Fibroblast of skin of right biceps (primary cell): ENCODE measurements at regions not wholly inside any gene's neighbourhood (a gene's known extent, or its start where the extent isn't known, plus 50 kb on each side); places are given as distances from the start of the nearest gene placed in this dataset.
"Not testable (repeated sequence)": the region's sequence is repeated elsewhere in the genome, so short reads cannot be mapped to it uniquely, and the experiment has no call there.

Experiments used
- DNase-seq: peaks from one replicate; pipeline ENCODE4 v3.0.0-alpha.2; 2013

DNA sequence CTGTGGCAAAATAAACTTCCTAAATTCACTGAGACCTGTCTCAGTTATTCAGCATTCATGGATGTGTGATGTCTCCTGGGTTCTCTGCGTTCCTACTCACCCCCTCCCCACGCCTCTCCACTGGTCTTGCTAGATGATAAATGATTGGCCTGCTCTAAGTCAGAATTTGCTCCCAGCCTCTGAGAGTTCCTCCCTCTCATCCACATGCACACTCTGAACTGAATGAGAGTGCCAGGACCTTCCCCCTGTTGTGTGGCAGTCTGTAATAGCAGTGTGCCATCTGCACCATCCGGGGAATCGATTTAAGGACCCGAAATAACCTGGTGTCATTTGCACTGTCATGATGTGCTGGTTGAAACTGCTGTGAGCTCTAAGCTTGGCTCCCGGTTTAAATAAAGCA is 135.8 kb upstream of the AFDN start:
- no peak for DNase-seq

DNA sequence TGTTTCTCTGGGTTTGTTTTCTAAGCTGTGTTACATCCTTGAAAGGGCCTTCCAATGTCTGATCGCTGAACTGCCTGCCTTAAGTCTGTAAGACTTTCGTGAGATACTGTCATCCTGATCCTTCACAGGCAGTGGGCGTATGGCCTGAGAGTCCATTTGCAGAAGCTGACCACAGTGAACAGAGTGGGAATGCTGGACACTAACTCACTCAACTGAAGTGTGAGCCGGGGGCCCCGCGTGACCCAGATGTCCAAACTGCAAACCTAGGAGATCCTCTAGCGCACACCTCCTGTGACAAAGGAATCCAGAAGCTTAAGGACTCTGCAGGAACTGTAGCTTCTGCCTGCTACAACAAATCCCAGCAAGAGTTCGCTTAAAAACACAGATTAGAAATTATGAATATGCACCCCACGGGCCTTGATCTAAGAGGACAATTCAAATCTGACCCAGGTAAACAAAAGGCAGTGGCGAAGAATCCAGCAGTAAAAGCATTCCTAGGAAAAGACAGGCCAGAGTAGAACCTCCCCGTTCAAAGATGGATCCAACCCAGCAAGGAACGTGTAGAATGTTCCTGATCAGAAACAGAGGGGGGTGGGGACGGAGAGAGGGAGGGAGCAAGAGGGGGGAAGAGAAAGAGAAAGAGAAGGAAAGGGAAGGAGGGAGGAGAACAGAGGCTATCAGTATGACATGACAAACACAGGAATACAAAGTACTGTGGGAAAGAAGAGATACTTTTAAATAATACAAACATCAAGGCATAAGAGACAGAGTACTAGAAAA is 135.0 kb upstream of the AFDN start:
- no peak for DNase-seq

- DNase-seq = not testable (repeated sequence)
Measured at GRCh38 chr6:167693478-167693877, 133.2 kb upstream of the AFDN start.

DNA sequence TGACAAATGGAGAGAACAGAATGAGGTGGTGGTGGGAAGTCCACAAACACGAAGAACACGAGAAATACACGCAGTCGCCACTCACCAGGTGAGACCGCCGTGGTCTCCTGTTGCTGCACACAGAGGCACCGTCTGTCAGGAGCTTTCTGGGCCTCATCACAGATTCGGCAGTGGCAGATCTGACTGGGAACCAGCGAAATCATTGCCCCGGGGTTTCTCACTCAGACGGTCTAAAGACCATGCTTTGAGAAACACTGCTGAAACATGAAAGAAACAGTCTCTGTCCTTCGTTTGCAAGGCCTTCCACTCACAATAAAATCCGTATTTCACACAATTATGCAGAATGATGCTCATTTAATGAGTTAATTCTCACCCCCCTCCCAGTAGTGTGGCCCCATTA is 130.9 kb upstream of the AFDN start:
- no peak for DNase-seq

DNA sequence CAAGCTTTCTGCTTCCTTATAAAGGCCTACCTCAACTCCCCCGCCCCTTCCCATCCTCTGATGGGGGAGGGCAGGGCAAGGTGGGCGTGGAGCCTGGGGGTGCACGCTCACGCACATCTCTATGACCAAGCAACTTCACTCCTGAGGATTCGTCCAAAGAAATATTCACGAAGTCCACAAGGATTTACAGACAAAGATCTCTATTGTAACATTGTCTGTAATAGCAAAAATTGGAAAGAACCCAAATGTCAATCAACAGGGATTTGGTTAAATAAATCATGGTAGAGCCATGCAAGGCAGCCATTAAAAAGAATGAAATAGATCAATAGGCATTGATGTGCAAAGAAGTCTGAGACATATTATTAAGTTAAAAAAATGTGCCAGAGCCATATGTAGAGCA is 130.4 kb upstream of the AFDN start:
- no peak for DNase-seq

DNA sequence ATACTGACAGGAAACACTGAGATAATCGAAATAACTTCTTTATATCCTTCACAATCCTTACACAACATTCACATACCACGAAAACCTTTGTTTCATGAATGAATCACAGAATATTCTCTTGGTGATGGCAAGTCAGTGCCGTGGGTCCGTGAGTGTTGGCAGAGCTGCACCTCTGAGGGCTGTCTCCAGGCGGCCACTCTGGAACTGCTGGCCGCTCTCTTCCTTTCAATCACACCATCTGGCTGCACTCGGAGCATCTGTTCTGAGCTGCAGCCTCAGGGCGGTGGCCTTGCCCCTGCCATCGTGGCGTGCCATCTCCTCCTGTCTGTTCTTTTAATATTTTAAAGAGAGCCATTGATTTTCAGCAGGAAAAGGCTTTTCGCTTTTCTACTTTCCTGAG is 129.4 kb upstream of the AFDN start:
- peak; percentile 19 for DNase-seq

DNA sequence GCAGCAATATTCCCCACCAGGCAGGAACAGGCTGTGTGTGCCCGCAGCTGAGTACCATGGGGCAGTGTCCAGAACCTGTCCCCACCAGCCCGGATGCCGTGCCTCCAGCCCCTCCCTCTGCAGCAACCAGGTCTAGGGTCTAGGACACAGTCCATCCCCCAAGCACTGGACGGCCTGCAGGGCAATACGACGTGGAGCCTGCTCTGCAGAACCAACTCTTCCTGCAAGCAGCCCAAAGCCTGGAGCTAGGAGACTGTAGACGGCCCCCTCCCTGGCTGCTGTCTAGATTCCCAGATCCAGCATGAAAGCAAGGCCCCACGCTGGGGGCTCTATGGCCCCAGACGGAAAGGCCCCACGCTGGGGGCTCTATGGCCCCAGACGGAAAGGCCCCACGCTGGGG is 128.2 kb upstream of the AFDN start:
- no peak for DNase-seq

DNA sequence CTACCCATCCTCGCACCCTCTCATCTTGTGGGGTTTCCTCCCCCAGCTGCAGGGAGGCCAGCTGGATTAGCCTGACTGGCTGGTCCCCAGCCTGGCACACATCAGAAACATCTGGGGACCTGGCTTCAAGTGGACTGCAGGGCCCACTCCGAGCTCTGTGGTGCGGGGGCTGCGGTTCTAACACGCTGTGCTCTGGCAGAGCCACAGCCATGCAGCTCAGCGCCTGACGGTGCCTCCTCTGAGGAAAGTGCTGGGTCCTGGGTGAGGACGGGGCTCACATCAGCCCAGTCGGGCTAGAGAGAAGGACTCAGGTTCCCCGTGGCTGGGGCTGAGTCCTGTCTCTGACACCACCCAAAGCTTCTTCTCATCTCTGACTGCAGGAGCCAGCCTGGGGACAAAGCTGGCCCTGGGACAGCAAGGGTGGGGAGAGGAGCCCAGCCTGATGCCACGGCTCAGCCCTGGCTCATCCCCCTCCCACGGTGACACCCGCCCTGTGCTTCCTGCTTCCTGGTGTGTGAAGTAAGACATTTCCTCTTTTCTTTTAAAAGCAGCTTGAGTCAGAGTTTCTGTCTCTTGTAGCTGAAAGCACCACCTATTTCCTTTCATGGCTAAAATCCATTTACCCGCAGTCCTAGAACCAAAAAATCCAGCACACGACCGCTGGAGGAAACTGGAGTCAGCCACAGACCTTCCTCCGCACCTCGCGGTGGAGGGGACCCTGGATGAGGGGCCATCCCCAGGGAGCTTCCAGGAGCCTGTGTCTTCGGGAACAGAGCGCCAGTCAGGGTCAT is 127.4 kb upstream of the AFDN start:
- peak; percentile 57 for DNase-seq

DNA sequence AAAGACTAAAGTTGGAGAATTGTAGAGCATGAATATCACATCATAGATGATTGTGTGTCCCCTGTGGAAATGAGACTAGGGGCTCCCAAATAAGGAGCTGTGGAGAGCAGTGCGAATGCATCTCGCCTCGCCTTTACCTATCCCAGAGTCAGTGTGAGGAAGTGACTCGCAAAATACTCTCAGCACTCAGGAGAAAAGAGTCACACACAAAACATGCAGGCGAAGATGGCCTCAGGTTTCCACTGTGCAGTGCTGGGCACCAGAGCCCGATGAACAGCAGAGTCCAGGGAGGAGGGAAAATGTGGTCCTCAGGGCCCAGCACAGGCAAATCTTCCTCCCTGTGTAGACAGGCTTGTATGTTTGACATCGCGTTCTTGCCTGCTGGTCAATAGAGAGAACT is 126.5 kb upstream of the AFDN start:
- peak; percentile 23 for DNase-seq

GRCh38 chr6:167701010-167701409 is 125.7 kb upstream of the AFDN start:
- DNase-seq = no peak

- DNase-seq = no peak
Measured at GRCh38 chr6:167702241-167702827, 124.4 kb upstream of the AFDN start.

- DNase-seq = no peak
Measured at GRCh38 chr6:167703347-167703746, 123.4 kb upstream of the AFDN start.

GRCh38 chr6:167703781-167704180 is 122.9 kb upstream of the AFDN start:
- no peak for DNase-seq

- no peak for DNase-seq
Measured at GRCh38 chr6:167704396-167704901, 122.3 kb upstream of the AFDN start.

GRCh38 chr6:167705211-167705750 is 121.4 kb upstream of the AFDN start:
- no peak for DNase-seq

- no peak for DNase-seq
Measured at GRCh38 chr6:167706313-167707109, 120.2 kb upstream of the AFDN start.

DNA sequence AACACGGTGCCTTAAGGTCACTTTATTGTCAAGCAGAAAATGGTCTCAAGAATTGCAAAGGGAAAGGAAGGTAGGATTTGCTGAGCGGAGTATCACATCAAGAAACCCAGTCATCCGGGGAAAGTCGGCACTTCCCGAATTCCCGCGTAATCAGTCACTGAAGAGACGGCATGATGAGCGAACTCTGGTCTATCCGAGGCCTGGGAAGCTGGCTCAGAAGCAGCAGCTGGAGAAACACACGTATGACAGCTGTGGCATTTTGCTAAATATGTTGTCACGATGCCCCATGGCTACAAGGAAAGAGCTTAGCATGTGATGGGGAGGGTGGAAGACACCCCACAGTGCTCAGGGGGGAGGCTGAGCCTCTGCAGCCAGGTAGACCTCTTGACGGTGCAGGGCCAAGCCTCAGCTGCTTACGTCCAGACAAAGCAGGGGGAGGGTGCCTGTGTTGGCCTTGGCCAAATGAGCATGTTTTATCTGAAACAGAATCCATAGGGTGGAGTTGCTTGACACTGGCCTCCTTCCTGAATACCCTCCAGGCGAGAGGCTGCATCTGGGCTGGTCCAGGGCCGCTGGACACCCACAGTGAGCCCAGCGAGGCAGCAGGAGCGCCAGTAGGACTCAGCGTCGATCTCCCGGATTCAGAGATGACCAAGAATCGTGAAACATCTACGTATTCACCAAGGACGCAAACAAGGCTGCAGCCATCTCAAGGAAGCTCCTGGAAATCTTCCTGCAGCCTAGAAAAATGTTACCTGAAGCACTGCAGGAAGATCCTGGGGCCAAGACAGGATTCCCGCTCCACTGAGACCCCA is 118.8 kb upstream of the AFDN start:
- no peak for DNase-seq

GRCh38 chr6:167708501-167709094 is 118.1 kb upstream of the AFDN start:
- DNase-seq = no peak

- DNase-seq = no peak
Measured at GRCh38 chr6:167709196-167709595, 117.5 kb upstream of the AFDN start.

- DNase-seq = not testable (repeated sequence)
Measured at GRCh38 chr6:167709776-167710336, 116.9 kb upstream of the AFDN start.

- DNase-seq = no peak
Measured at GRCh38 chr6:167710363-167710920, 116.3 kb upstream of the AFDN start.
